Right ventricle myocardium superior (tissue), 1 donor: ENCODE measurements at regions not wholly inside any gene's neighbourhood (a gene's known extent, or its start where the extent isn't known, plus 50 kb on each side); places are given as distances from the start of the nearest gene placed in this dataset.

Experiments
- ATAC-seq: fragments of 200-7000 bp; cut with Tn5 transposase; one replicate; pipeline ENCODE4 v1.9.1; 2020; ENCODE audit warnings: mild to moderate bottlenecking; ENCODE audit not compliant: poor library complexity
- DNase-seq: peaks from one replicate; pipeline ENCODE4 v3.0.0-alpha.2; 2020
- intact Hi-C: fragments of 100-400 bp; cut with DNase I; formaldehyde crosslinking; loops from one replicate; pipeline ENCODE4 v1.11.2; 2022
- donor health status: DM: no; HTN: yes; CAD: no; lungs with severe emphysema.

GRCh38 chr11:115684135-115684534 lies 179.9 kb upstream of the CADM1 start:
- intact Hi-C loops = no loop called here
- ATAC-seq (no peak), DNase-seq (no peak)

GRCh38 chr11:115682888-115683287 lies 178.7 kb upstream of the CADM1 start:
- intact Hi-C loops = no loop called here
- ATAC-seq (no peak), DNase-seq (no peak)

- no peak for DNase-seq
- intact Hi-C loops = no loop called here
- ATAC-seq = no peak
These were observed 177.9 kb upstream of the CADM1 start for GRCh38 chr11:115682101-115682500.

- intact Hi-C loops = loop anchor here (10.0 kb wide), 2 partner anchors 175 to 355 kb away; partner anchors contain the start of gene CADM1
- ATAC-seq (no peak), DNase-seq (no peak)
These were observed 175.7 kb upstream of the CADM1 start for GRCh38 chr11:115679945-115680344.

GRCh38 chr11:115678942-115679341 lies 174.7 kb upstream of the CADM1 start:
- intact Hi-C loops = loop anchor here (10.0 kb wide), 2 partner anchors 174 to 354 kb away; partner anchors contain the start of gene CADM1
- ATAC-seq (peak; percentile 89), DNase-seq (peak; percentile 50)

- intact Hi-C loops = loop anchor here (10.0 kb wide), 2 partner anchors 172 to 352 kb away; partner anchors contain the start of gene CADM1
- no peak for ATAC-seq
These were observed 173.0 kb upstream of the CADM1 start for GRCh38 chr11:115677190-115677589.

GRCh38 chr11:115676768-115677167 lies 172.6 kb upstream of the CADM1 start:
- ATAC-seq = no peak

More at GRCh38 chr11:115677190-115677589, 173.0 kb upstream of the CADM1 start:
- DNase-seq = no peak

GRCh38 chr11:115676206-115676605 lies 172.0 kb upstream of the CADM1 start:
- no peak for DNase-seq
- intact Hi-C loops = loop anchor here (10.0 kb wide), 2 partner anchors 171 to 351 kb away; partner anchors contain the start of gene CADM1
- ATAC-seq = no peak

More at GRCh38 chr11:115676768-115677167, 172.6 kb upstream of the CADM1 start:
- no peak for DNase-seq
- intact Hi-C loops = loop anchor here (10.0 kb wide), 2 partner anchors 172 to 352 kb away; partner anchors contain the start of gene CADM1

- ATAC-seq (no peak), DNase-seq (no peak)
- intact Hi-C loops = loop anchor here (10.0 kb wide), 2 partner anchors 170 to 350 kb away; partner anchors contain the start of gene CADM1
These were observed 170.8 kb upstream of the CADM1 start for GRCh38 chr11:115674937-115675544.

- no peak for ATAC-seq
- DNase-seq = no peak
- intact Hi-C loops = loop anchor here (10.0 kb wide), 2 partner anchors 170 to 350 kb away; partner anchors contain the start of gene CADM1
These were observed 170.1 kb upstream of the CADM1 start for GRCh38 chr11:115674176-115674936.

- no peak for ATAC-seq
- intact Hi-C loops = loop anchor here (10.0 kb wide), 2 partner anchors 169 to 349 kb away; partner anchors contain the start of gene CADM1
These were observed 169.5 kb upstream of the CADM1 start for GRCh38 chr11:115673720-115674119.

GRCh38 chr11:115672999-115673411 lies 168.8 kb upstream of the CADM1 start:
- DNase-seq (peak; percentile 46), ATAC-seq (peak; percentile 90)
- intact Hi-C loops = loop anchor here (10.0 kb wide), 2 partner anchors 168 to 348 kb away; partner anchors contain the start of gene CADM1

More at GRCh38 chr11:115673720-115674119, 169.5 kb upstream of the CADM1 start:
- DNase-seq = no peak

- DNase-seq (no peak), ATAC-seq (no peak)
- intact Hi-C loops = loop anchor here (10.0 kb wide), 2 partner anchors 168 to 348 kb away; partner anchors contain the start of gene CADM1
These were observed 168.2 kb upstream of the CADM1 start for GRCh38 chr11:115672412-115672811.

- intact Hi-C loops = loop anchor here (10.0 kb wide), 2 partner anchors 166 to 346 kb away; partner anchors contain the start of gene CADM1
- ATAC-seq (no peak), DNase-seq (no peak)
These were observed 166.5 kb upstream of the CADM1 start for GRCh38 chr11:115670538-115671205.

GRCh38 chr11:115665958-115666357 lies 161.7 kb upstream of the CADM1 start:
- intact Hi-C loops = no loop called here
- ATAC-seq (peak; percentile 45), DNase-seq (no peak)

GRCh38 chr11:115665175-115665821 lies 161.1 kb upstream of the CADM1 start:
- no peak for DNase-seq
- intact Hi-C loops = no loop called here
- peak; percentile 60 for ATAC-seq

- no peak for ATAC-seq
- DNase-seq = no peak
- intact Hi-C loops = no loop called here
These were observed 160.1 kb upstream of the CADM1 start for GRCh38 chr11:115664313-115664712.

- DNase-seq = no peak
- intact Hi-C loops = no loop called here
These were observed 159.6 kb upstream of the CADM1 start for GRCh38 chr11:115663790-115664189.

More at GRCh38 chr11:115663790-115664189, 159.6 kb upstream of the CADM1 start:
- ATAC-seq = no peak
